Right cardiac atrium (tissue), 5 donors: ENCODE measurements at regions not wholly inside any gene's neighbourhood (a gene's known extent, or its start where the extent isn't known, plus 50 kb on each side); places are given as distances from the start of the nearest gene placed in this dataset.

Source experiments
- ATAC-seq, 2 donors: fragments of 200-7000 bp; cut with Tn5 transposase; one replicate each; pipeline versions ENCODE4 v1.8.0 to v1.9.1; 2020; ENCODE audit warnings: moderate library complexity in 2 of 2, mild to moderate bottlenecking in 1 of 2
- DNase-seq, 3 donors: peaks; one replicate each; pipeline ENCODE4 v3.0.0-alpha.2; 2020
- H3K27ac ChIP-seq: one replicate; pipeline ENCODE4 v1.5.1; 2013; ENCODE audit warnings: mild to moderate bottlenecking, low read length, control low read depth, moderate library complexity
- H3K27me3 ChIP-seq: one replicate; pipeline ENCODE4 v1.6.1; 2013; ENCODE audit not compliant: control insufficient read depth, insufficient read depth
- H3K4me1 ChIP-seq: one replicate; pipeline ENCODE4 v1.6.1; 2013; ENCODE audit warnings: low read length; ENCODE audit not compliant: control insufficient read depth, insufficient read depth
- H3K4me3 ChIP-seq: one replicate; pipeline ENCODE4 v1.5.1; 2013; ENCODE audit warnings: low read length, control low read depth
- H3K9me3 ChIP-seq: one replicate; pipeline ENCODE4 v1.6.1; 2013; ENCODE audit warnings: low read length; ENCODE audit not compliant: control insufficient read depth
- WGBS: extraction: QIAGEN DNeasy Blood & Tissue Kit; methylation state at CpG from one replicate; pipeline ENCODE4 v1.1.7; 2013; 5-methylcytosine and 5-hydroxymethylcytosine counted together
- intact Hi-C, 4 donors: fragments of 100-400 bp; cut with DNase I; formaldehyde crosslinking; loops; one replicate each; pipeline versions ENCODE4 v1.11.0 to v1.14.0; 2022 to 2023
- donor health status: healthy with polysubstance abuse.
- donor health status: DM: no; HTN: yes; CAD: no.
- donor health status: DM: no; HTN: no; CAD: no.
- donor health status: DM: no; HTN: yes; CAD: no; lungs with severe emphysema.
- donor health status: DM: yes; HTN: yes; CAD: no.

- ATAC-seq (peak; percentile 66 to 68), DNase-seq (peak; percentile 38 to 78 (median 76))
- Histone ChIP-seq H3K4me3 (no peak overlapping the region), H3K27ac (peak overlapping the region; percentile 25), H3K27me3 (no peaks in the 10 kb centered on the region), H3K9me3 (no peaks in the 10 kb centered on the region), H3K4me1 (no peaks in the 10 kb centered on the region)
- 78% methylated on average over 13 of the region's 13 CpGs for WGBS
- intact Hi-C loops: no loop called here
Observed at GRCh38 chr6:14910692-14911547, 334.9 kb upstream of the JARID2 start.

GRCh38 chr6:14912226-14912625, 333.6 kb upstream of the JARID2 start:
- H3K4me3 ChIP-seq: no peak overlapping the region
- intact Hi-C loops: no loop called here
- H3K9me3 ChIP-seq: no peaks in the 10 kb centered on the region
- DNase-seq: peak in 1 of 3 donors; percentile 60
- no peaks in the 10 kb centered on the region for H3K27me3 ChIP-seq
- no peak overlapping the region for H3K27ac ChIP-seq
- peak; percentile 59 to 62 for ATAC-seq
- WGBS: 60% methylated on average over 10 of the region's 10 CpGs
- H3K4me1 ChIP-seq: no peaks in the 10 kb centered on the region

GRCh38 chr6:14912706-14913105, 333.2 kb upstream of the JARID2 start:
- ATAC-seq (no peak), DNase-seq (no peak)
- H3K4me3 ChIP-seq: no peak overlapping the region
- 91% methylated on average over 2 of the region's 2 CpGs for WGBS
- intact Hi-C loops: no loop called here
- no peaks in the 10 kb centered on the region for H3K4me1 ChIP-seq
- no peaks in the 10 kb centered on the region for H3K27me3 ChIP-seq
- no peaks in the 10 kb centered on the region for H3K9me3 ChIP-seq
- H3K27ac ChIP-seq: no peak overlapping the region

- Histone ChIP-seq H3K27me3 (no peaks in the 10 kb centered on the region), H3K27ac (no peak overlapping the region), H3K9me3 (no peaks in the 10 kb centered on the region), H3K4me1 (no peaks in the 10 kb centered on the region), H3K4me3 (no peak overlapping the region)
- ATAC-seq (no peak), DNase-seq (no peak)
- intact Hi-C loops: no loop called here
- 65% methylated on average over 2 of the region's 2 CpGs for WGBS
Observed at GRCh38 chr6:14913931-14914330, 331.9 kb upstream of the JARID2 start.

- Histone ChIP-seq H3K4me1 (no peaks in the 10 kb centered on the region), H3K9me3 (no peaks in the 10 kb centered on the region), H3K27me3 (no peaks in the 10 kb centered on the region), H3K4me3 (no peak overlapping the region), H3K27ac (no peak overlapping the region)
- intact Hi-C loops: no loop called here
- 98% methylated on average over 36 of the region's 36 CpGs for WGBS
- DNase-seq (no peak), ATAC-seq (no peak)
Observed at GRCh38 chr6:14915888-14916832, 329.7 kb upstream of the JARID2 start.

- intact Hi-C loops: no loop called here
- H3K4me3 ChIP-seq: no peak overlapping the region
- no peaks in the 10 kb centered on the region for H3K9me3 ChIP-seq
- no peak overlapping the region for H3K27ac ChIP-seq
- no peaks in the 10 kb centered on the region for H3K27me3 ChIP-seq
- ATAC-seq (no peak), DNase-seq (no peak)
- 77% methylated on average over 12 of the region's 12 CpGs for WGBS
- H3K4me1 ChIP-seq: no peaks in the 10 kb centered on the region
Observed at GRCh38 chr6:14917109-14917910, 328.6 kb upstream of the JARID2 start.

GRCh38 chr6:14918200-14918907, 327.5 kb upstream of the JARID2 start:
- intact Hi-C loops: no loop called here
- no peaks in the 10 kb centered on the region for H3K4me1 ChIP-seq
- H3K27me3 ChIP-seq: no peaks in the 10 kb centered on the region
- ATAC-seq: no peak
- H3K27ac ChIP-seq: no peak overlapping the region
- 91% methylated on average over 16 of the region's 16 CpGs for WGBS
- DNase-seq: no peak
- H3K4me3 ChIP-seq: no peak overlapping the region
- no peaks in the 10 kb centered on the region for H3K9me3 ChIP-seq

GRCh38 chr6:14919038-14919670, 326.7 kb upstream of the JARID2 start:
- 85% methylated on average over 9 of the region's 9 CpGs for WGBS
- H3K9me3 ChIP-seq: no peaks in the 10 kb centered on the region
- no peaks in the 10 kb centered on the region for H3K4me1 ChIP-seq
- H3K27ac ChIP-seq: no peak overlapping the region
- ATAC-seq (no peak), DNase-seq (no peak)
- no peak overlapping the region for H3K4me3 ChIP-seq
- H3K27me3 ChIP-seq: no peaks in the 10 kb centered on the region
- intact Hi-C loops: no loop called here

- Histone ChIP-seq H3K4me3 (no peak overlapping the region), H3K9me3 (no peaks in the 10 kb centered on the region), H3K27ac (no peak overlapping the region), H3K27me3 (no peaks in the 10 kb centered on the region), H3K4me1 (no peaks in the 10 kb centered on the region)
- DNase-seq (no peak), ATAC-seq (no peak)
- intact Hi-C loops: no loop called here
- 92% methylated on average over 2 of the region's 2 CpGs for WGBS
Observed at GRCh38 chr6:14920276-14920675, 325.6 kb upstream of the JARID2 start.

- intact Hi-C loops: no loop called here
- H3K9me3 ChIP-seq: no peaks in the 10 kb centered on the region
- no peaks in the 10 kb centered on the region for H3K4me1 ChIP-seq
- peak; percentile 72 to 87 (median 84) for DNase-seq
- WGBS: 40% methylated on average over 11 of the region's 11 CpGs
- H3K4me3 ChIP-seq: no peak overlapping the region
- peak; percentile 79 to 88 for ATAC-seq
- H3K27ac ChIP-seq: no peak overlapping the region
- H3K27me3 ChIP-seq: no peaks in the 10 kb centered on the region
Observed at GRCh38 chr6:14921170-14921569, 324.7 kb upstream of the JARID2 start.
